ENCODE measurements at regions not wholly inside any gene's neighbourhood (a gene's known extent, or its start where the extent isn't known, plus 50 kb on each side); places are given as distances from the start of the nearest gene placed in this dataset.

- H3K4me2 ChIP-seq (replicated peaks; ENCODE audit: low read depth, low read length, poor library complexity, severe bottlenecking) = no peak overlapping the region
- Mint-ChIP-seq H3K27ac (no peak overlapping the region), H3K4me1 (no peaks in the 10 kb centered on the region), H3K4me3 (no peak overlapping the region), H3K9me3 (ENCODE audit: insufficient read depth) (peaks cover 2% of the 10 kb centered on the region), H3K27me3 (no peaks in the 10 kb centered on the region)
- TF ChIP-seq EZH2 (IDR thresholded peaks at IDR 0.05; ENCODE audit: borderline replicate concordance, insufficient read depth, low read depth, low read length, poor library complexity, severe bottlenecking) = no peak
- no peak for TF ChIP-seq CTCF (IDR thresholded peaks at IDR 0.05)
- H3K9me3 ChIP-seq (ENCODE audit: control extremely low read depth in 1 of 3, control insufficient read depth in 2 of 3, insufficient read depth in 1 of 3, low read length in 2 of 3) = peaks cover 0 to 2% (median 0%) of the 10 kb centered on the region in 3 donors
- H3K27me3 ChIP-seq (replicated peaks in 1 of 4; ENCODE audit: control extremely low read depth in 1 of 4, control insufficient read depth in 3 of 4, insufficient read depth in 4 of 4, low read length in 3 of 4) = no peaks in the 10 kb centered on the region
- no peaks in the 10 kb centered on the region for H4K20me1 ChIP-seq (ENCODE audit: control insufficient read depth, insufficient read depth, low read length, poor library complexity, severe bottlenecking)
- H2AFZ ChIP-seq (ENCODE audit: insufficient read depth, low read depth, low read length, poor library complexity, severe bottlenecking) = no peak overlapping the region
- DNase-seq = no peak
- no peak overlapping the region for H3K9ac ChIP-seq (ENCODE audit: low read length)
- ATAC-seq (ENCODE audit: low read depth) = no peak
- H3K79me2 ChIP-seq (ENCODE audit: control insufficient read depth, insufficient read depth, low read length) = no peaks in the 10 kb centered on the region
- H3K4me1 ChIP-seq (ENCODE audit: control insufficient read depth in 2 of 2, insufficient read depth in 2 of 2, low read length in 2 of 2) = no peaks in the 10 kb centered on the region
- no peak overlapping the region for H3K4me3 ChIP-seq (ENCODE audit: control extremely low read depth in 1 of 5, extremely low read depth in 1 of 5, insufficient read depth in 1 of 5, low read depth in 2 of 5, low read length in 4 of 5)
- POLR2A ChIA-PET = no interaction called here
- no peaks in the 10 kb centered on the region for H3K36me3 ChIP-seq (replicated peaks in 1 of 2; ENCODE audit: control extremely low read depth in 1 of 2, control insufficient read depth in 1 of 2, extremely low read depth in 1 of 2, insufficient read depth in 2 of 2, low read length in 1 of 2)
- CTCF ChIA-PET = no interaction called here
- 100% methylated on average over 1 of the region's 3 CpGs for WGBS (ENCODE audit: insufficient coverage)
- no peak overlapping the region for H3K27ac ChIP-seq (ENCODE audit: low read length in 2 of 2)
- intact Hi-C loops (cut with micrococcal nuclease) = no loop called here
Measured at GRCh38 chr20:6976106-6976900, 208.8 kb downstream of the BMP2 start.

GRCh38 chr20:6979621-6980020 is 212.1 kb downstream of the BMP2 start:
- no CpG with 5 or more reads among the region's 2 CpGs for WGBS (ENCODE audit: insufficient coverage)
- ChIA-PET CTCF (no interaction called here), POLR2A (no interaction called here)
- no peaks in the 10 kb centered on the region for H4K20me1 ChIP-seq (ENCODE audit: control insufficient read depth, insufficient read depth, low read length, poor library complexity, severe bottlenecking)
- no peak overlapping the region for H2AFZ ChIP-seq (ENCODE audit: insufficient read depth, low read depth, low read length, poor library complexity, severe bottlenecking)
- no peak overlapping the region for H3K9ac ChIP-seq (ENCODE audit: low read length)
- H3K36me3 ChIP-seq (replicated peaks in 1 of 2; ENCODE audit: control extremely low read depth in 1 of 2, control insufficient read depth in 1 of 2, extremely low read depth in 1 of 2, insufficient read depth in 2 of 2, low read length in 1 of 2) = no peaks in the 10 kb centered on the region
- Mint-ChIP-seq H3K4me3 (no peak overlapping the region), H3K27ac (no peak overlapping the region), H3K4me1 (no peaks in the 10 kb centered on the region), H3K9me3 (ENCODE audit: insufficient read depth) (peaks cover 2% of the 10 kb centered on the region), H3K27me3 (no peaks in the 10 kb centered on the region)
- H3K4me1 ChIP-seq (ENCODE audit: control insufficient read depth in 2 of 2, insufficient read depth in 2 of 2, low read length in 2 of 2) = no peaks in the 10 kb centered on the region
- no peaks in the 10 kb centered on the region for H3K27me3 ChIP-seq (replicated peaks in 1 of 4; ENCODE audit: control extremely low read depth in 1 of 4, control insufficient read depth in 3 of 4, insufficient read depth in 4 of 4, low read length in 3 of 4)
- DNase-seq (no peak), ATAC-seq (ENCODE audit: low read depth) (no peak)
- no peak overlapping the region for H3K27ac ChIP-seq (ENCODE audit: low read length in 2 of 2)
- no peaks in the 10 kb centered on the region for H3K79me2 ChIP-seq (ENCODE audit: control insufficient read depth, insufficient read depth, low read length)
- intact Hi-C loops (cut with micrococcal nuclease) = no loop called here
- peaks cover 0 to 2% (median 0%) of the 10 kb centered on the region in 3 donors for H3K9me3 ChIP-seq (ENCODE audit: control extremely low read depth in 1 of 3, control insufficient read depth in 2 of 3, insufficient read depth in 1 of 3, low read length in 2 of 3)
- H3K4me3 ChIP-seq (ENCODE audit: control extremely low read depth in 1 of 5, extremely low read depth in 1 of 5, insufficient read depth in 1 of 5, low read depth in 2 of 5, low read length in 4 of 5) = no peak overlapping the region
- H3K4me2 ChIP-seq (replicated peaks; ENCODE audit: low read depth, low read length, poor library complexity, severe bottlenecking) = no peak overlapping the region
- TF ChIP-seq CTCF (IDR thresholded peaks at IDR 0.05) = no peak

Data from B cell (primary cell).